ENCODE measurements at regions not wholly inside any gene's neighbourhood (a gene's known extent, or its start where the extent isn't known, plus 50 kb on each side); places are given as distances from the start of the nearest gene placed in this dataset.

DNA sequence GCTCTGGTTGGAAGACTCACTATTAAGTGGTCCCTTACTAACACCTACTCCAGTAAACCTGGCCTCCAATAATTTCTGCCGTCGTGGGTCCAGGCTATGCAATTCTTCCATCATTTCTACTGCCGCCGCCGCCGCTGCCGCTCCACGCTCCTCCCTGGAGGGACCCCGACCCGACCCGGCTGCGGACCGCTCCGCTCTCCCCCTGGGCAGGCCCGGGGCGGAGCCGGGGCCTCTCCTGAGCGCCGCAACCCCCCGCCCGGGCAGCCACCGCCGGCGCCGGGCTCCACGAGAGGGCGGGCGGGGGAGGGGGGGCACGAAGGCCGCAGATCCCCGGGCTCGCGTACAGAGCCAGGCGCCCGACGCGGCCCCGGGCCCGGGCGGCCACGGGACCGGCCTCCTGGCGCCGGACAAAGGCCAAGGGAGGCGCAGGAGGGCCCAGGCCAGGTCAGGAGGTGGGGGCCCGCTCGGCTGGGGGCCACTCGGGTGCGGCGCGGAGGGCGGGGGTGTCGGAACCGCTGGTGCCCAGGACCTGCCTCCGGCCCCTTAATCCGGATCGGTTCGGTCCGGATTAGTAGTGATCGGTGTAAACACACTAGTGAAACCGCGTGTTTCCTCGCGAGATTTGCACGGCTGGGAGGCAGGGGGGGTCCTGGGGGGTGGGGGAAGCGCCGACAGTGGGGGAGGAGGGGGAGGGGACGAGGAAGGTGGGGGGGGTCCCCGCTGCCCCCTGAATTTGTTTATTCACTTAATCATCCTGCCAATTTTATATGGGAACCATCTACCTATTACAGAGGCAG lies 215.1 kb upstream of the CCL2 start:
- peak; percentile 36 for DNase-seq (ENCODE audit: low spot score)

DNA sequence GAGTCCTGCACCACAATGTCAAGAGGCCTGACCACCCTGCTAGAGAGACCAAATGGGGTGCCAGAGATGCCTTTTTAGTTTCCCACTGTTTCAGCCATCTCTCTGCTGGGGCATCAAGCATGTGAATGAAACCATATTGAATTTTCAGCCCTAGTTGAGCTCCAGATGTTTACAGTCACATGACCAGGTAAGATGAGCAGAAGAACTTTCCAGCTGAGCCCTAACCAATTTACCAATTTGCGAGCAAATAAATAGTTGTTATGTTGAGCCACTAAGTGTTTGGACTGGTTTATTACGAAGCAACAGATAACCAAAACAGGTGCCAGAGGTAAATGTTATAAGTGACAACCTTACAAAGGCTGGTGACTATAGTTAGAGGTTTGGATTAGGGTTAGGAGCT lies 209.1 kb upstream of the CCL2 start:
- no peak for DNase-seq (ENCODE audit: low spot score)
- TF ChIP-seq, protein P1, sequence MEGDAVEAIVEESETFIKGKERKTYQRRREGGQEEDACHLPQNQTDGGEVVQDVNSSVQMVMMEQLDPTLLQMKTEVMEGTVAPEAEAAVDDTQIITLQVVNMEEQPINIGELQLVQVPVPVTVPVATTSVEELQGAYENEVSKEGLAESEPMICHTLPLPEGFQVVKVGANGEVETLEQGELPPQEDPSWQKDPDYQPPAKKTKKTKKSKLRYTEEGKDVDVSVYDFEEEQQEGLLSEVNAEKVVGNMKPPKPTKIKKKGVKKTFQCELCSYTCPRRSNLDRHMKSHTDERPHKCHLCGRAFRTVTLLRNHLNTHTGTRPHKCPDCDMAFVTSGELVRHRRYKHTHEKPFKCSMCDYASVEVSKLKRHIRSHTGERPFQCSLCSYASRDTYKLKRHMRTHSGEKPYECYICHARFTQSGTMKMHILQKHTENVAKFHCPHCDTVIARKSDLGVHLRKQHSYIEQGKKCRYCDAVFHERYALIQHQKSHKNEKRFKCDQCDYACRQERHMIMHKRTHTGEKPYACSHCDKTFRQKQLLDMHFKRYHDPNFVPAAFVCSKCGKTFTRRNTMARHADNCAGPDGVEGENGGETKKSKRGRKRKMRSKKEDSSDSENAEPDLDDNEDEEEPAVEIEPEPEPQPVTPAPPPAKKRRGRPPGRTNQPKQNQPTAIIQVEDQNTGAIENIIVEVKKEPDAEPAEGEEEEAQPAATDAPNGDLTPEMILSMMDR (IDR thresholded peaks at IDR 0.05; ENCODE audit: extremely low read depth, missing control alignments): no peak

DNA sequence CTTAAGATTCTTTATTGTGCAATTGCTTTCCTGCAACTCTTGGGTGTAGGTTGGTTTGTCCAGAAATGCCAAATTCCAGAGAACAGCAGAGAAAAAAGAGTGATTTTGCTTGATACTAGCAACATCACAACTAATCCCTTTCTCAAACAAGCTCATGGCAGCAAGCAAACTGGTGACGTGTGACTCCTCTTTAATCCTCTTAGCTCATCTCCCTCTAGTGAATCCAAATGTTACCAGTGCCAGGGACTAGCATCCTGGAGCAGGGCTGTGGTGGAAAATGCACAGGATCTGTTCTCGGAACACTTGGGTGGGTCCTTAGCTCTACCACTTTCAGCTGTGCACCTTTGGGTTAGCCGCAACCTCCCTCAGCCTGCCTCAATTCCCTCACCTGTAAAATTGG lies 204.0 kb upstream of the CCL2 start:
- DNase-seq (ENCODE audit: low spot score): no peak
- TF ChIP-seq, protein P1 (IDR thresholded peaks at IDR 0.05; ENCODE audit: extremely low read depth, missing control alignments): no peak

DNA sequence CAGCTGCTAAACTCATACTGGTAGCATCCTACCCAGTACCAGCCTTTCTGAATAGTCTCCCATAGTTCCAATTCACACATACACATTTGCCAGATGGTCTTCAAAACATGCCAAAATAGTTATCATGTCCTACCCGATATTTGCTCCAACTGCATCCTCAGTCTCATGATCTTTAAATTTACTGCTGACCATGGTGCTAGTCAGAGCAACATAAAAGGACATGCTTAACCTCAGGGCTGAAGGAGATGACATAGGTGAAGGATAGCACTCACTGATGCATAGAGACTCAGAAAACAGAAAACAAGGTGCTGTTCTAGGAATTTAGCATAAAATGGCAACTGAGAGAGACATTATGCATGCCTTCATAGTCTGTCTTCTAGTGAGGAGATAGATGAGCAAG lies 200.6 kb upstream of the CCL2 start:
- TF ChIP-seq, protein P1 (IDR thresholded peaks at IDR 0.05; ENCODE audit: extremely low read depth, missing control alignments): no peak
- DNase-seq (ENCODE audit: low spot score): no peak

DNA sequence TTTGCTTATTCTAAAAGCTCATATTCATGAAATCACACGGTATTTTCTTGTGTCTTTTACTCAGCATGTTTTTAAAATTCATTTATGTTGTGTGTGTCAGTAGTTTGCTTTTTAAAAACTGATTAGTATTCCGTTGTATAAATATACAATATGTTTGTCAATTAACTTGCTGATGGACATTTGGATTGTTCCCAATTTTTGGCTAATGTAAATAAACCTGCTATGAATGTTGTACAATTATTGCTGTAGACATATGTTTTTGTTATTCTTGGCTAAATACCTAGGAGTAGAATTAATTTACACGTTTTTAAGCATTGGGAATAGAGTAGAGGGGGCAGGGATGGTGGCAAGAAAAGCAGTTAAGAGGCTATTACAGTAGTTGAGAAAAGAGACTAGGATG lies 199.5 kb upstream of the CCL2 start:
- no peak for DNase-seq (ENCODE audit: low spot score)
- TF ChIP-seq, protein P1 (IDR thresholded peaks at IDR 0.05; ENCODE audit: extremely low read depth, missing control alignments): no peak

DNA sequence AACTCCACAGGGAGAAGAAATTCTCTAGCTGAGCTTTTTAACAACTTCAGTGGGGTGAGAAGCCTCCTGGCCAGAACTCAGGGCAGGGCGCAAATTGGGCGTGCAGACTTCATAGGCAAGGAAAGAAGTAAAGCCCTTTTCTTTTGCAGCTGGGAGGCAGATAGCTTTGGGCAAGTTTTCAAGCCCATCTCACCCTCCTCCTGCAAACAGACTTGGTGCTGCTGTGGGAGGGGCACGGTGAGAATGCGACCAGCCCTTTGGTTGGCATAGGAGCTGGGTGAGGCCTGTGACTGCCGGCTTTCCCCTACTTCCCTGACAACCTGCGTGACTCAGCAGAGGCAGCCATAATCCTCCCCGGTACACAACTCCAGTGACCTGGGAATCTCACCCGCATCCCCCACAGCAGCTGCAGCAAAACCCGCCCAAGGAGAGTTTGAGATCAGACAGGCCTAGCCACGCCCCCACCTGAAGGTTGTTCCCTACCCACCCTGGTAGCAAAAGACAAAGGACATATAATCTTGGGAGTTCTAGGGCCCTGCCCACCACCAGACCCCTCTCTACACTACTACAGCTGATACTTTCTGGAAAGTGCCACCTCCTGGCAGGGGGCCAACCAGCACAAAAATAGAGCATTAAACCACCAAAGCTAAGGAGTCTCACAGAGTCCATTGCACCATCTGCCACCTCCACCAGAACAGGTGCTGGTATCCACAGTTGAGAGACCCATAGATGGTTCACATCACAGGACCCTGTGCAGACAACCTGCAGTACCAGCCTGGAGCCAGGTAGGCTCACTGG lies 195.5 kb upstream of the CCL2 start:
- DNase-seq (ENCODE audit: low spot score): no peak
- TF ChIP-seq, protein P1 (IDR thresholded peaks at IDR 0.05; ENCODE audit: extremely low read depth, missing control alignments): no peak

DNA sequence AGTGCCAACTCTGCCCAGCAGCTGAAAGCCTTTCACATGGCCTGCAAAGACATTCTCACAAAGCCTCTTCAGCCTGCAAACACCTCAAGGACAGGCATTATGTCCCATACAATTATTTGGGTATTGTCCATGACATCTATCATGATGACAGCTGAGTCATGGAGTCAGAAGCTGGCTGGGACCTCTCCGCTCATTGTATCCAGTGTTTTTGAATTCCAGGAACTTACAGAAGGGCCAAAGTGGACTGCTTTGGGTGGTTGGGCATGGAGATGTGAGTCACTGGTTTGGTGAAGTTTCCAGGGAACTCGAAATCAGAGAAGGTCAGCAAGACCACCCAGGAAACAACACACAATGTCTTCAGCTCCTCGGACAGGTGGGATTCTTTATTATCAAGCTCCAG lies 188.6 kb upstream of the CCL2 start:
- TF ChIP-seq, protein P1 (IDR thresholded peaks at IDR 0.05; ENCODE audit: extremely low read depth, missing control alignments): no peak
- no peak for DNase-seq (ENCODE audit: low spot score)
